ENCODE measurements at regions not wholly inside any gene's neighbourhood (a gene's known extent, or its start where the extent isn't known, plus 50 kb on each side); places are given as distances from the start of the nearest gene placed in this dataset.

DNA sequence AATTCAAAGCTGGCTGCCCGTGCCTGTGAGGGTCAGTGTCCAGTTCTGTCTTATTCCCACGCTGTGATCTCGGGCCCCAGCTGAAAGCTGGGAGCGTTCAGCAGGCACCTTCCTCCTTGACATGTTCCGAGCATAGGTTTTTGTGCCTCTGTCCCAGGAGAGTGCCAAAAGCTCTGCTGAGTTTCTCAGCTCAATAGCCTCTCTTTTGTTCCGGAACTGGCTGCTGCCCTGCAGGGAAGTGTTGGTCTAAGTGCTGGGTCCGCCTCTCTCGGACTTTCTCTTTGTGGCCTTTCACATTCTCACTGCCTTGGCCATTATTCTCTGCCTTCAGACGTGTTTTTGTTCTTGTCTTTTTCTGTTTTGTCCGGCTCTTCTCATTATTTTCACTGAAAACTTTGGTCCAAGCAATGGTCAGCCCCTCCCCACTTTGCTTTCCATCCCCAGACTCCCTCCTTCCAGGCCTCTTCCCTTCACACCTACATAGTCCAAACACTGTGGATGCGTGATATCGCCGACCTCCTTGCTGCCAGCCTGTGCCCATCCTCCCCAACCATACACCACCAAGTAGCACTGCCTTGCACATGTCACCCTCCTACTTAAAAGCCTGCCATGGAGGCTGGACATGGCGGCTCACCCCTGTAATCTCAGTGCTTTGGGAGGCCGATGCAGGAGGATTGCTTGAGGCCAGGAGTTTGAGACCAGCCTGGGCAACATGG lies 233.8 kb downstream of the RHOU start:
- Histone ChIP-seq H3K27ac (no peak overlapping the region), H3K27me3 (no peaks in the 10 kb centered on the region), H3K9me3 (no peaks in the 10 kb centered on the region), H3K4me3 (no peak overlapping the region), H3K4me1 (peaks cover 0 to 8% (median 4%) of the 10 kb centered on the region in 3 donors), H3K36me3 (no peaks in the 10 kb centered on the region)
- no peak for ATAC-seq
- 73 to 93% methylated on average over 5 to 12 of the region's 15 CpGs for WGBS, 2 donors (ENCODE audit: low coverage in 1 of 2)
- TF ChIP-seq, protein P1, sequence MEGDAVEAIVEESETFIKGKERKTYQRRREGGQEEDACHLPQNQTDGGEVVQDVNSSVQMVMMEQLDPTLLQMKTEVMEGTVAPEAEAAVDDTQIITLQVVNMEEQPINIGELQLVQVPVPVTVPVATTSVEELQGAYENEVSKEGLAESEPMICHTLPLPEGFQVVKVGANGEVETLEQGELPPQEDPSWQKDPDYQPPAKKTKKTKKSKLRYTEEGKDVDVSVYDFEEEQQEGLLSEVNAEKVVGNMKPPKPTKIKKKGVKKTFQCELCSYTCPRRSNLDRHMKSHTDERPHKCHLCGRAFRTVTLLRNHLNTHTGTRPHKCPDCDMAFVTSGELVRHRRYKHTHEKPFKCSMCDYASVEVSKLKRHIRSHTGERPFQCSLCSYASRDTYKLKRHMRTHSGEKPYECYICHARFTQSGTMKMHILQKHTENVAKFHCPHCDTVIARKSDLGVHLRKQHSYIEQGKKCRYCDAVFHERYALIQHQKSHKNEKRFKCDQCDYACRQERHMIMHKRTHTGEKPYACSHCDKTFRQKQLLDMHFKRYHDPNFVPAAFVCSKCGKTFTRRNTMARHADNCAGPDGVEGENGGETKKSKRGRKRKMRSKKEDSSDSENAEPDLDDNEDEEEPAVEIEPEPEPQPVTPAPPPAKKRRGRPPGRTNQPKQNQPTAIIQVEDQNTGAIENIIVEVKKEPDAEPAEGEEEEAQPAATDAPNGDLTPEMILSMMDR (IDR thresholded peaks at IDR 0.05): no peak
- no peak for TF ChIP-seq POLR2AphosphoS5 (IDR thresholded peaks at IDR 0.05)
- TF ChIP-seq POLR2A (IDR thresholded peaks at IDR 0.05): no peak

DNA sequence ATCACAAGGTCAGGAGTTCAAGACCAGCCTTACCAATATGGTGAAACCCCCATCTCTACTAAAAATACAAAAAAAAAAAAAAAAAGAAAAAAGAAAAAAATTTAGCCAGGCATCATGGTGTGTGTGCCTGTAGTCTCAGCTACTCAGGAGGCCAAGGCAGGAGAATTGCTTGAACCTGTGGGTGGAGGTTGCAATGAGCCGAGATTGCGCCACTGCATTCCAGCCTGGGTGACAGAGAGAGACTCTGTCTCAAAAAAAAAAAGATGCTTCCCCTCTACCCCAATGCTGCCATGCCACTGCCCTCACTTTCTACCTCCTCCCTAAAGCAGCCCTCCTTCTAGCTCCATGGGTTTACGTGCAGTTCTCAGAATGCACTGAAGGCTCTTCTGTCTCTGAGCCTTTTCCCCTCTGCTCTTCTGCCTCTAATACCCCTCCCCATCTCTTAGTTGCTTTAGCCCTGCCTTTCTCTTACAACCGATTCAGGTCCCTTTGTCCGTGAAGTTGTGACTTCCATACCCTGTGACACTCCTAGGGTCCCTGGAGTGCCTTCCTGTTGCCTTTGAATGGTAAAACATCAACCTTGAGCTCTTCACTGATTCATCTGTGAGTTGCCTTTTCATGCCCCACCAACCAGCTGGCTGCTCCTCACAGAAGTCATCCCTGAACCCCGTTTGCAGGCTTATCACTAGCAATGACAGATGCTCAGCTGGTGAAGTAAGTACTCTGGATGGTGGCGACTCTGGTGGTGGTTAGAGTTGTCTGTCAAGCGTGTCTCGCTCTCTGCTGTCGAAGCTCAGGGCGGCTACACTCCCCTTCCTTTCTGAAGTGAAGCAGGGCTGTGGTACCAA lies 234.9 kb downstream of the RHOU start:
- H3K4me3 ChIP-seq: no peak overlapping the region
- no peaks in the 10 kb centered on the region for H3K36me3 ChIP-seq
- no peak for ATAC-seq
- TF ChIP-seq POLR2AphosphoS5 (IDR thresholded peaks at IDR 0.05) (no peak), POLR2A (IDR thresholded peaks at IDR 0.05) (no peak), EP300 (IDR thresholded peaks at IDR 0.05) (no peak)
- TF ChIP-seq, protein P1 (IDR thresholded peaks at IDR 0.05): no peak
- no peak overlapping the region for H3K27ac ChIP-seq
- H3K9me3 ChIP-seq: no peaks in the 10 kb centered on the region
- 90 to 92% methylated on average over 2 to 6 of the region's 11 CpGs for WGBS, 2 donors (ENCODE audit: low coverage in 1 of 2)
- H3K27me3 ChIP-seq: no peaks in the 10 kb centered on the region
- no peaks in the 10 kb centered on the region for H3K4me1 ChIP-seq

DNA sequence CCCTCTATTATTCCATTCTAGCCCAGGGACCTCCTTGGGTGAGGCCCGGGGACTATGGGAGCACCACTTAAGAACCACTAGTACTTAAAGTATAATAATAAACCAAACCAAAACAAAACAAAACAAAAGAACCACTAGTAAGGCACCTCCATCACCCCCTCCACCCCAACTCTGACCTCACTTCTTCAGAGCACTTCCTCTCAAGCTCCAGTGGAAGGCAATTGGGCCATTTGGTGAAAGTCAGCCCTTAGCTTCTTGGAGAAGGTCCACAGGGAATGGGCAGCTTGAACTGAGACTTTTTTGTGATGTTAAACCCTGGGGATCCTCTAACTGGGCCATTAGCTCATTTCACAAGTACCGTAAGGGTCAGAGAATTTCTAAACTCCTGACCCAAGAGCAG lies 237.3 kb downstream of the RHOU start:
- H3K36me3 ChIP-seq: no peaks in the 10 kb centered on the region
- TF ChIP-seq POLR2AphosphoS5 (IDR thresholded peaks at IDR 0.05) (no peak), POLR2A (IDR thresholded peaks at IDR 0.05) (no peak), EP300 (IDR thresholded peaks at IDR 0.05) (no peak)
- TF ChIP-seq, protein P1 (IDR thresholded peaks at IDR 0.05): no peak
- ATAC-seq: no peak
- no peak overlapping the region for H3K4me3 ChIP-seq
- 100% methylated on average over 2 of the region's 2 CpGs; no CpG with 5 or more reads in 1 of the 2 donors for WGBS, 2 donors (ENCODE audit: low coverage in 1 of 2)
- no peak overlapping the region for H3K27ac ChIP-seq
- H3K4me1 ChIP-seq: no peaks in the 10 kb centered on the region
- H3K9me3 ChIP-seq: no peaks in the 10 kb centered on the region
- no peaks in the 10 kb centered on the region for H3K27me3 ChIP-seq

DNA sequence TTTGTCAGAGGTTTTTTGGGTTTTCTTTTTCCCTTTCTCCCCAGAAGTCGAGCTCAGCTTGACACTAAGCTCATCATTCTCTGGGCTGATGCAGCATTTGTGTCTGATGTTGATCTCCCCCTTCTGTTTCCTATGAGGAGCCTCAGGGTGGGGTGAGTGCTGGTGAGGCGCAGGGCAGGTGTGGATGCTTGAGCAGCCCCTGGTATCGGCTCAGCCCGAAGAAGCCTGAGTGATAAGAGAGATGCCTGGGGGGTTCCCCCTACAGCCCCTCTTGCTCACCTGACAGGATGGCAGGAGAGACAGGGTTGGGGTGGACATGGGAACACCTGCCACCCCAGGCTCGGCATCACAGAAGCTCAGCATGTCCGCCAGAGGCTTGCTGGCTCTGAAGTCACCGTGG lies 239.0 kb downstream of the RHOU start:
- H3K36me3 ChIP-seq: no peaks in the 10 kb centered on the region
- WGBS, 2 donors (ENCODE audit: low coverage in 1 of 2): 72% methylated on average over 2 of the region's 7 CpGs; no CpG with 5 or more reads in 1 of the 2 donors
- TF ChIP-seq POLR2A (IDR thresholded peaks at IDR 0.05) (no peak), EP300 (IDR thresholded peaks at IDR 0.05) (no peak), POLR2AphosphoS5 (IDR thresholded peaks at IDR 0.05) (no peak)
- TF ChIP-seq, protein P1 (IDR thresholded peaks at IDR 0.05): no peak

More for the DNA sequence above, 239.0 kb downstream of the RHOU start:
- H3K27ac ChIP-seq: no peak overlapping the region
- H3K9me3 ChIP-seq: no peaks in the 10 kb centered on the region
- no peaks in the 10 kb centered on the region for H3K27me3 ChIP-seq
- H3K4me1 ChIP-seq: peaks cover 0 to 15% (median 7%) of the 10 kb centered on the region in 3 donors
- no peak for ATAC-seq
- H3K4me3 ChIP-seq: no peak overlapping the region
